ENCODE measurements at regions not wholly inside any gene's neighbourhood (a gene's known extent, or its start where the extent isn't known, plus 50 kb on each side); places are given as distances from the start of the nearest gene placed in this dataset.

- CTCF ChIA-PET: no interaction called here
- POLR2A ChIA-PET: no interaction called here
- TF ChIP-seq, protein P1, sequence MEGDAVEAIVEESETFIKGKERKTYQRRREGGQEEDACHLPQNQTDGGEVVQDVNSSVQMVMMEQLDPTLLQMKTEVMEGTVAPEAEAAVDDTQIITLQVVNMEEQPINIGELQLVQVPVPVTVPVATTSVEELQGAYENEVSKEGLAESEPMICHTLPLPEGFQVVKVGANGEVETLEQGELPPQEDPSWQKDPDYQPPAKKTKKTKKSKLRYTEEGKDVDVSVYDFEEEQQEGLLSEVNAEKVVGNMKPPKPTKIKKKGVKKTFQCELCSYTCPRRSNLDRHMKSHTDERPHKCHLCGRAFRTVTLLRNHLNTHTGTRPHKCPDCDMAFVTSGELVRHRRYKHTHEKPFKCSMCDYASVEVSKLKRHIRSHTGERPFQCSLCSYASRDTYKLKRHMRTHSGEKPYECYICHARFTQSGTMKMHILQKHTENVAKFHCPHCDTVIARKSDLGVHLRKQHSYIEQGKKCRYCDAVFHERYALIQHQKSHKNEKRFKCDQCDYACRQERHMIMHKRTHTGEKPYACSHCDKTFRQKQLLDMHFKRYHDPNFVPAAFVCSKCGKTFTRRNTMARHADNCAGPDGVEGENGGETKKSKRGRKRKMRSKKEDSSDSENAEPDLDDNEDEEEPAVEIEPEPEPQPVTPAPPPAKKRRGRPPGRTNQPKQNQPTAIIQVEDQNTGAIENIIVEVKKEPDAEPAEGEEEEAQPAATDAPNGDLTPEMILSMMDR (IDR thresholded peaks at IDR 0.05; ENCODE audit: insufficient read depth, low read length, missing control alignments): no peak
- DNase-seq (ENCODE audit: low read depth, low spot score): no peak
- no peak overlapping the region for H3K4me3 ChIP-seq (ENCODE audit: low read depth, low read length)
Measured at GRCh38 chr9:13873203-13873602, 440.7 kb downstream of the NFIB start.

DNA sequence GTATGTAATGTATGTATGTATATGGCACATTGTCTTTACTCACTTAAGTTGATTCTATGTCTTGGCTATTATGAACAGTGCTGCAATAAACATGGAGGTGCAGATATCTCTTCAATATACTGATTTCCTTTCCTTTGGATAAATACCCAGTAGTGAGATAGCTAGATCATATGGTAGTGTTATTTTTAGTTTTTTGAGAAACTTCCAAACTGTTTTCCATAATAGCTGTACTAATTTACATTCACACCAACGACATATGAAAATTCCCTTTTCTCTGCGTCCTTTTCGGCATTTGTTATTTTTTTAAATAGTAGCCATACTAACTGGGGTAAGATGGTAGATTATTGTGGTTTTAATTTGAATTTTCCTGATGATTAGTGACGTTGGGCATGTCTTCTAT lies 445.6 kb downstream of the NFIB start:
- ChIA-PET CTCF (no interaction called here), POLR2A (no interaction called here)

DNA sequence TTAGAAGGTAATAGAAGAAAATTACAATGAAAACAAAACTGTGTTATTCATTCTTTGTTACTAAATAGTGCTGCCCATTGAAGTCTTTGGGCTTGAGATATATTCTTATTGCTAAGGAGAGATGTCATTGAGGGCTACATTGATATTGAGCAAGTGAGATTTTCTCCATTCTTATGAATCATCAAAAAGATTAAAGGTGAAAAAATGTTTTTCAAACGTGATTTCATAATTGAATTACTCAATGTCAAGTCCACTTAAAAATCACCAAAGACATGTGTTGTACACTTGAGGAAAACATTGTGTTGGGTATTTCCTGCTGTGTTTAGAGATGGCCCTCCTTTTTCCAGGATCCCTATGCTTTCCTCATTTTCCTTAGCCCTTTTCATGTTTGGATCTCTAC lies 448.1 kb downstream of the NFIB start:
- ChIA-PET CTCF (no interaction called here), POLR2A (no interaction called here)
- TF ChIP-seq, protein P1 (IDR thresholded peaks at IDR 0.05; ENCODE audit: insufficient read depth, low read length, missing control alignments): no peak
- no peak overlapping the region for H3K4me3 ChIP-seq (ENCODE audit: low read depth, low read length)
- no peak for DNase-seq (ENCODE audit: low read depth, low spot score)

More for the DNA sequence above, 445.6 kb downstream of the NFIB start:
- DNase-seq (ENCODE audit: low read depth, low spot score): no peak
- H3K4me3 ChIP-seq (ENCODE audit: low read depth, low read length): no peak overlapping the region
- TF ChIP-seq, protein P1 (IDR thresholded peaks at IDR 0.05; ENCODE audit: insufficient read depth, low read length, missing control alignments): no peak

- H3K4me3 ChIP-seq (ENCODE audit: low read depth, low read length): no peak overlapping the region
- CTCF ChIA-PET: no interaction called here
- DNase-seq (ENCODE audit: low read depth, low spot score): no peak
- TF ChIP-seq, protein P1 (IDR thresholded peaks at IDR 0.05; ENCODE audit: insufficient read depth, low read length, missing control alignments): no peak
- POLR2A ChIA-PET: no interaction called here
Measured at GRCh38 chr9:13863112-13863511, 450.8 kb downstream of the NFIB start.

GRCh38 chr9:13862654-13863053 lies 451.3 kb downstream of the NFIB start:
- no peak for DNase-seq (ENCODE audit: low read depth, low spot score)
- no peak overlapping the region for H3K4me3 ChIP-seq (ENCODE audit: low read depth, low read length)
- POLR2A ChIA-PET: no interaction called here
- CTCF ChIA-PET: no interaction called here
- TF ChIP-seq, protein P1 (IDR thresholded peaks at IDR 0.05; ENCODE audit: insufficient read depth, low read length, missing control alignments): no peak

- CTCF ChIA-PET: no interaction called here
- TF ChIP-seq, protein P1 (IDR thresholded peaks at IDR 0.05; ENCODE audit: insufficient read depth, low read length, missing control alignments): no peak
- POLR2A ChIA-PET: no interaction called here
Measured at GRCh38 chr9:13860946-13861640, 452.8 kb downstream of the NFIB start.

More at GRCh38 chr9:13860946-13861640, 452.8 kb downstream of the NFIB start:
- no peak for DNase-seq (ENCODE audit: low read depth, low spot score)
- H3K4me3 ChIP-seq (ENCODE audit: low read depth, low read length): no peak overlapping the region

Measured in AG04449 (cell line).